ENCODE measurements at regions not wholly inside any gene's neighbourhood (a gene's known extent, or its start where the extent isn't known, plus 50 kb on each side); places are given as distances from the start of the nearest gene placed in this dataset.

DNA sequence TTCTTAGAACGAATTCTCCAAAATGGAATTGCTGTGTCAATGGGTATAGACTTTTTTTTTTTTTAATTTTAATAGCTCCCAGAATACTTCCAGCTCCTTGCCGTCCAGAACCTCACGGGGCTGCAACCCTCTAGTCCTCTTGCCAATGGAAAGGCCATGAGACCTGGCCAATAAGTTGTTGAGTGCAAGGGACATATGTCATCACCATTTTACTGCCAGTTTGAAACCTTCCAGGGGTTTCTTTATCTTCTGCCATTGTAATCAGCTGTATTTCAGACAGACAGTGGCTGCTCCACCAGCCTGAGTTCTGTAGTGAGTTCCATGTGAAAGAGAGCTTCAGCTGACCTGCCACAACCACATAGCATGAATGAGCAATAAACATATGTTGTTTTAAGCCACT, 95.0 kb upstream of the PTPRG start:
- no peak for TF ChIP-seq CTCF (IDR thresholded peaks at IDR 0.05; ENCODE audit: low read length)
- TF ChIP-seq EZH2phosphoT487 (IDR thresholded peaks at IDR 0.05; ENCODE audit: low read length), result no peak

Measured in MM.1S (cell line).